Nephron (organoid): ENCODE measurements at regions not wholly inside any gene's neighbourhood (a gene's known extent, or its start where the extent isn't known, plus 50 kb on each side); places are given as distances from the start of the nearest gene placed in this dataset.

Source experiments
- H3K27ac Mint-ChIP-seq, 3 experiments: 2 replicates each; pipeline ENCODE4 v1.8.0; 2020; ENCODE audit warnings: mixed read lengths in 3 of 3, mild to moderate bottlenecking in 2 of 3, moderate library complexity in 1 of 3
- H3K27me3 Mint-ChIP-seq: 2 replicates; pipeline ENCODE4 v1.8.0; 2021; ENCODE audit warnings: low read depth, mild to moderate bottlenecking, moderate library complexity, mixed read lengths
- H3K36me3 Mint-ChIP-seq: 2 replicates; pipeline ENCODE4 v1.8.0; 2020; ENCODE audit warnings: low read depth, mixed read lengths
- H3K4me1 Mint-ChIP-seq: 2 replicates; pipeline ENCODE4 v1.8.0; 2020; ENCODE audit warnings: mixed read lengths
- H3K4me3 Mint-ChIP-seq, 3 experiments: 2 replicates each; pipeline ENCODE4 v1.8.0; 2020; ENCODE audit warnings: mild to moderate bottlenecking in 3 of 3, mixed read lengths in 3 of 3, moderate library complexity in 2 of 3
- H3K9me3 Mint-ChIP-seq: 2 replicates; pipeline ENCODE4 v1.8.0; 2020; ENCODE audit warnings: mixed read lengths
- TF ChIP-seq, protein P1 (sequence below), 3 experiments: fragments of 200-600 bp; sonication (generic); IDR thresholded peaks; one replicate each; pipeline ENCODE4 v1.5.0; 2021; ENCODE audit warnings: antibody characterized with exemption in 3 of 3; ENCODE audit not compliant: unreplicated experiment in 3 of 3

DNA sequence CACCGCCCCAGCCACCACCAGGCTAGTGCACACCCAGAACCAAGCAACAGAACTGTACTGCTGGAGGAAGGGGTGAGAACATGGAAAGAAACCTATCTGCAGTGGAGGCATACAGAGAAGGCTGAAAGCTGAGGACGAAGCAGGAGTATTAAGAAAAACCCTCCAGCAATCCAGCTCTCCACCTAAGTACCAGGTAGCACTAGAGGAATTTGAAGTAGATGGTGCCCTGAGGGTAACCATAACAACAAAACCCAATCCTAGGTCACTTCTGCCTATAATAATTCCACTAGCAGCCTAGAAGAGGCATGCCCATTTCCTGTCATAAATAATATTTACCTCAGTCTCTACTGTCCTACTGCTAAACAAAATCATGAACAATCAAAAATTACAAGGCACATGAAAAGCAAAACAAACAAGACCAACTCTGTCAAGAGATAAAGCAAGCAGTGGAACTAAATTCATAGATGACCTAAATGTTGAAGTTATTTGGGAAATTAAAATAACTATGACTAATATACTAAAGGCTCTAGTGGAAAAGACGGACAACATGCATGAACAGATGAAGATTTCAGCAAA is 51.1 kb downstream of the HYCC1 start:
- TF ChIP-seq, protein P1, sequence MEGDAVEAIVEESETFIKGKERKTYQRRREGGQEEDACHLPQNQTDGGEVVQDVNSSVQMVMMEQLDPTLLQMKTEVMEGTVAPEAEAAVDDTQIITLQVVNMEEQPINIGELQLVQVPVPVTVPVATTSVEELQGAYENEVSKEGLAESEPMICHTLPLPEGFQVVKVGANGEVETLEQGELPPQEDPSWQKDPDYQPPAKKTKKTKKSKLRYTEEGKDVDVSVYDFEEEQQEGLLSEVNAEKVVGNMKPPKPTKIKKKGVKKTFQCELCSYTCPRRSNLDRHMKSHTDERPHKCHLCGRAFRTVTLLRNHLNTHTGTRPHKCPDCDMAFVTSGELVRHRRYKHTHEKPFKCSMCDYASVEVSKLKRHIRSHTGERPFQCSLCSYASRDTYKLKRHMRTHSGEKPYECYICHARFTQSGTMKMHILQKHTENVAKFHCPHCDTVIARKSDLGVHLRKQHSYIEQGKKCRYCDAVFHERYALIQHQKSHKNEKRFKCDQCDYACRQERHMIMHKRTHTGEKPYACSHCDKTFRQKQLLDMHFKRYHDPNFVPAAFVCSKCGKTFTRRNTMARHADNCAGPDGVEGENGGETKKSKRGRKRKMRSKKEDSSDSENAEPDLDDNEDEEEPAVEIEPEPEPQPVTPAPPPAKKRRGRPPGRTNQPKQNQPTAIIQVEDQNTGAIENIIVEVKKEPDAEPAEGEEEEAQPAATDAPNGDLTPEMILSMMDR (IDR thresholded peaks at IDR 0.05; ENCODE audit: unreplicated experiment in 3 of 3) = no peak
- Mint-ChIP-seq H3K4me3 (no peak overlapping the region), H3K36me3 (peaks cover 18% of the 10 kb centered on the region), H3K9me3 (no peaks in the 10 kb centered on the region), H3K27me3 (no peaks in the 10 kb centered on the region), H3K27ac (no peak overlapping the region), H3K4me1 (peaks cover 5% of the 10 kb centered on the region)

DNA sequence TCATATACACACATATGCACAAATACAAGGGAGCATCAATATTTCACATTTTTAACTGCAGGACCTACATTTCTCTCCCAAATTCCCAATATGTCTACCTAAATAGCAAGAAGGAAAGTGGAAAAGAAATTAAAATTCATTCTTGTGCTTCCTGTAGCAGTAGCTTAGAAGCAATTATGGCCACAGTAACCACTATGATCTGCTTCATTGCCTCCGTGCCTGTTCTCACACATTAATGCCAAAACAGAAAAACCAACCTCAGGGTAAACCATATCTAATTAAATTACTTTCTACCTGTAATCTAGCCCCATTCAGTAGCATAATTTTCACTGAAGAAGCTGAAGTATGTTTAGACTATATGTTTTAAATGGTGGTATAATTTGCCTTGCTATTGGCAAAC is 55.2 kb downstream of the HYCC1 start:
- no peak overlapping the region for H3K4me3 Mint-ChIP-seq
- H3K4me1 Mint-ChIP-seq = peaks cover 5% of the 10 kb centered on the region
- no peaks in the 10 kb centered on the region for H3K9me3 Mint-ChIP-seq
- H3K27me3 Mint-ChIP-seq = no peaks in the 10 kb centered on the region
- peaks cover 14% of the 10 kb centered on the region for H3K36me3 Mint-ChIP-seq
- H3K27ac Mint-ChIP-seq = peak overlapping the region in 1 of 3 experiments; percentile 33
- TF ChIP-seq, protein P1 (IDR thresholded peaks at IDR 0.05; ENCODE audit: unreplicated experiment in 3 of 3) = no peak

DNA sequence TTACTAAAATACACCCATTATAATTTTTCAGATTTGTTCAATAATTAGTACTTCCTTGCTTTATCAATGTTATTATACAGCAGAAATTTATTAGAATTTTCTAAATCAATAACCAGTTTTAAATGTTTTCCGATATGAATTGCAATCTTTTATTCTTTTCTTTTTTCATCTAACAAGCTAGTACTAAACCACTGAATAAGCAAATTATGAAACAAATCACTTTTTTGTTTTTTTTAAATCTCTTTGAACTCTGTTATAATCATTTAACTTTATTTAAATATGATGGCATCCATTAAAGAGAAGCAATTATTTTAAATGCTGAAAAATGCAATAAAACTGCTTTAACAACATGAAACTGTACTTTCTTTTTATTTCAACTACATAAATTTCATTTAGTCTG is 59.7 kb downstream of the HYCC1 start:
- H3K9me3 Mint-ChIP-seq = no peaks in the 10 kb centered on the region
- TF ChIP-seq, protein P1 (IDR thresholded peaks at IDR 0.05; ENCODE audit: unreplicated experiment in 3 of 3) = no peak
- no peak overlapping the region for H3K4me3 Mint-ChIP-seq
- H3K4me1 Mint-ChIP-seq = peaks cover 10% of the 10 kb centered on the region
- H3K36me3 Mint-ChIP-seq = peaks cover 3% of the 10 kb centered on the region
- H3K27ac Mint-ChIP-seq = no peak overlapping the region
- no peaks in the 10 kb centered on the region for H3K27me3 Mint-ChIP-seq

DNA sequence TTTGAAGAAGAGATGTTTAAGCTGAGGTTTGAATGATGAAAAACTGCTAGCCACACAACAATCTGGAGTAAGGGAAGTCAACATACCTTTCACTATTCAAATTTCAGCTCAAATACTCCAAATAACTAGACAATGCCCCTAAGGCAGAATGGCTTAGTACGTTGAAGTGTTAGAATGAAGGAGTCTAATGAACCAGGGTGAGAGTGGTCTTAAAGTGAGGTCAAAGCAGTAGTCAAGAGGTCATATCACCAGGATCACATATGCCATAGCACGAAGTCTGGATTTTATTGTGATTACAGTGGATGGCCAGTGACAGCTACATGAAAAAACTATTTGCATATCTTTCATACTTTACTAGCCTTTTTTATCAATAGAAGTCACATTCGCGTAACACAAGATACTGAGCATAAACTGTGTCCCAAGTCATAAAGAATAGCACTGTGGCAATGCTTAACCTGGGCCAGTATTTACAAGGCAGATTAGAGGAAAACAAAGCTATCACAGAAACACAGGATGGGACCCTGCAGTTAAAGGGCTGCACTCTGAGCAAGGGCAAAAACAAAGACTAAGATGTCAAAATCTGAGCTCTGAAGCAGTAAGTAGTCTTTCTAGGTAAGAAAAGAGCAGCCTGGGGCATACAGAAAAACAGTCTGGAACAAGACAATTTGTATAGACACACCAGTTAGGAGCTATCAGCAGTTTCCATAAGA is 61.5 kb downstream of the HYCC1 start:
- H3K27ac Mint-ChIP-seq = no peak overlapping the region
- H3K27me3 Mint-ChIP-seq = no peaks in the 10 kb centered on the region
- TF ChIP-seq, protein P1 (IDR thresholded peaks at IDR 0.05; ENCODE audit: unreplicated experiment in 3 of 3) = no peak
- no peak overlapping the region for H3K4me3 Mint-ChIP-seq
- H3K36me3 Mint-ChIP-seq = no peaks in the 10 kb centered on the region
- peaks cover 18% of the 10 kb centered on the region for H3K4me1 Mint-ChIP-seq
- H3K9me3 Mint-ChIP-seq = no peaks in the 10 kb centered on the region

DNA sequence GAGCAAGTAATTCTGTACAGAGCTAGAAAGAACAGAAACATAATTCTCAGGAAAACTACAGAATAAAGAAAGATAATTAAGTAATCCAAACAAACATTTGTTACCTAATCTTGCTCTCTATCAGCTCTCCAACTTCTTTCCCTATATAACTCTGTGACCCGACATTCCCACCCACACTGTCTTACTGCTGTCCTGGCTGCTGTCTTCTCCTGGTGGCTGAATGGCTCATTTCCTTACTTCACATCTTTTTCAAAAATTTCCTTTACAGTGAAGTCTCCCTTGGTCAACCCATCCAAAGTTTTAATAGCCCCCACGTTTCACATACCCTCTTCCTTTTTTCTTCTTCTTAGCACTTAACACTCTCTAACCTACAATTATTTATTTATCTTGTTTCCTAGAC is 64.0 kb downstream of the HYCC1 start:
- no peaks in the 10 kb centered on the region for H3K27me3 Mint-ChIP-seq
- peaks cover 4% of the 10 kb centered on the region for H3K36me3 Mint-ChIP-seq
- H3K4me1 Mint-ChIP-seq = peaks cover 22% of the 10 kb centered on the region
- H3K4me3 Mint-ChIP-seq = no peak overlapping the region
- H3K9me3 Mint-ChIP-seq = no peaks in the 10 kb centered on the region
- TF ChIP-seq, protein P1 (IDR thresholded peaks at IDR 0.05; ENCODE audit: unreplicated experiment in 3 of 3) = no peak
- no peak overlapping the region for H3K27ac Mint-ChIP-seq

DNA sequence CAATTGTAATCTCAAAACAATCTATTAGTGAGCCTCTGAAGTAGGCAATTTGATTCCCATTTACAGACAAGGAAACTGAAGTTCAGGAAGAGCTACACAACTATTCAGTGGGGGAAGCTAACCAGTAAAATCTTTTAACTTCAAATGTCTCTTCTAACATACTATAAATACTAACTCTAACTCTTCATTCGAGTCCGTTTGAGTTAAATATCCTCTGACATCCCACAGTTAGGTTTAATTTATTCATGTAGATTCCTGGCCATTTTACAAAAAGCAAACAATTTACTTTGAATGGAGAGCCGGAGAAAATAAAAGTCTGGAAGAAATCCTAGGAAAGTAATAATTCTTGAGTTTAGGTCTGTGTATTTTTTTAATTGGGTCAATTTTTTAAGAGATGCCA is 64.7 kb downstream of the HYCC1 start:
- Mint-ChIP-seq H3K4me1 (peaks cover 29% of the 10 kb centered on the region), H3K9me3 (no peaks in the 10 kb centered on the region), H3K36me3 (peaks cover 4% of the 10 kb centered on the region), H3K27me3 (no peaks in the 10 kb centered on the region), H3K27ac (peak overlapping the region in 2 of 3 experiments; percentile 7 to 8), H3K4me3 (no peak overlapping the region)
- TF ChIP-seq, protein P1 (IDR thresholded peaks at IDR 0.05; ENCODE audit: unreplicated experiment in 3 of 3) = no peak
